ENCODE measurements at regions not wholly inside any gene's neighbourhood (a gene's known extent, or its start where the extent isn't known, plus 50 kb on each side); places are given as distances from the start of the nearest gene placed in this dataset.
A peak's percentile ranks its signal among the peaks of the same experiment; 100 is the strongest.

- H3K4me2 ChIP-seq (ENCODE audit: low read depth, low read length), result no peak overlapping the region
- in situ Hi-C loops (cut with HindIII; ENCODE audit: extremely low pct_ligation_motif_present, low pct_unique_long_range_greater_than_20kb) (no loop called here), intact Hi-C loops (cut with micrococcal nuclease; ENCODE audit: unreplicated experiment) (no loop called here)
- FAIRE-seq, result no peak
- no peaks in the 10 kb centered on the region for H3K4me1 ChIP-seq (ENCODE audit: insufficient read depth, low read length)
- no peak for TF ChIP-seq ZNF782 (CRISPR knock-in tag; IDR thresholded peaks at IDR 0.05; ENCODE audit: borderline replicate concordance)
- TF ChIP-seq ZFP41 (CRISPR knock-in tag; IDR thresholded peaks at IDR 0.05; ENCODE audit: borderline replicate concordance), result no peak
- TF ChIP-seq ZNF317 (CRISPR knock-in tag; IDR thresholded peaks at IDR 0.05), result no peak
- no peak for TF ChIP-seq ARNT (IDR thresholded peaks at IDR 0.05)
- no peak for TF ChIP-seq BORCS8-MEF2B (CRISPR knock-in tag; IDR thresholded peaks at IDR 0.05)
- no peaks in the 10 kb centered on the region for H3K36me3 ChIP-seq (replicated peaks in 1 of 2; ENCODE audit: control insufficient read depth in 1 of 2, insufficient read depth in 2 of 2, low read length in 2 of 2)
- no peak overlapping the region for H3K4me3 ChIP-seq (replicated peaks in 1 of 3; ENCODE audit: insufficient read depth in 1 of 3, low read depth in 2 of 3, low read length in 3 of 3)
- WGBS (ENCODE audit: low lambda C conversion rate), result 6% methylated on average over 4 of the region's 4 CpGs
- H2AFZ ChIP-seq (ENCODE audit: low read length), result no peak overlapping the region
- ChIA-PET POLR2A (no interaction called here), CTCF (ENCODE audit: low intra/inter-chr PET ratio, low total read pairs) (no interaction called here)
- H3K9me3 ChIP-seq (ENCODE audit: low read length), result no peaks in the 10 kb centered on the region
- no peaks in the 10 kb centered on the region for H4K20me1 ChIP-seq (ENCODE audit: insufficient read depth, low read length)
- peaks cover 5 to 13% of the 10 kb centered on the region in 2 experiments; a peak in 2 of 5 replicates for H3K27me3 ChIP-seq (ENCODE audit: control insufficient read depth in 1 of 2, insufficient read depth in 2 of 2, low read length in 2 of 2)
- no peak overlapping the region for H3K9ac ChIP-seq (ENCODE audit: insufficient read depth, low read depth, low read length)
- H3K79me2 ChIP-seq (ENCODE audit: insufficient read depth, low read length), result no peaks in the 10 kb centered on the region
- H3K27ac ChIP-seq (ENCODE audit: extremely low read length, insufficient read depth, low read length), result no peak overlapping the region
- ATAC-seq, result peak; percentile 38; the same call in 1 of the 3 replicates
- BruUV-seq (replicated peaks), result no TSS peak
- no peak for DNase-seq (ENCODE audit: low spot score)
Observed at GRCh38 chr16:66255647-66256046, 110.8 kb upstream of the CDH5 start.

- FAIRE-seq (no peak), DNase-seq (ENCODE audit: low spot score) (no peak), ATAC-seq (no peak)
- H3K36me3 ChIP-seq (replicated peaks in 1 of 2; ENCODE audit: control insufficient read depth in 1 of 2, insufficient read depth in 2 of 2, low read length in 2 of 2), result no peaks in the 10 kb centered on the region
- 0% methylated on average over 2 of the region's 2 CpGs for WGBS (ENCODE audit: low lambda C conversion rate)
- no peak overlapping the region for H3K27ac ChIP-seq (ENCODE audit: extremely low read length, insufficient read depth, low read length)
- in situ Hi-C loops (cut with HindIII; ENCODE audit: extremely low pct_ligation_motif_present, low pct_unique_long_range_greater_than_20kb), result no loop called here
- H3K9ac ChIP-seq (ENCODE audit: insufficient read depth, low read depth, low read length), result no peak overlapping the region
- H3K4me3 ChIP-seq (replicated peaks in 1 of 3; ENCODE audit: insufficient read depth in 1 of 3, low read depth in 2 of 3, low read length in 3 of 3), result no peak overlapping the region
- BruUV-seq (replicated peaks), result no TSS peak
- no peak overlapping the region for H2AFZ ChIP-seq (ENCODE audit: low read length)
- H3K79me2 ChIP-seq (ENCODE audit: insufficient read depth, low read length), result no peaks in the 10 kb centered on the region
- intact Hi-C loops (cut with micrococcal nuclease; ENCODE audit: unreplicated experiment), result no loop called here
- H3K9me3 ChIP-seq (ENCODE audit: low read length), result no peaks in the 10 kb centered on the region
- no peak overlapping the region for H3K4me2 ChIP-seq (ENCODE audit: low read depth, low read length)
- H3K27me3 ChIP-seq (ENCODE audit: control insufficient read depth in 1 of 2, insufficient read depth in 2 of 2, low read length in 2 of 2), result peaks cover 5 to 18% of the 10 kb centered on the region in 2 experiments; a peak in 2 of 5 replicates
- CTCF ChIA-PET (ENCODE audit: low intra/inter-chr PET ratio, low total read pairs), result no interaction called here
- no peaks in the 10 kb centered on the region for H3K4me1 ChIP-seq (ENCODE audit: insufficient read depth, low read length)
- no peaks in the 10 kb centered on the region for H4K20me1 ChIP-seq (ENCODE audit: insufficient read depth, low read length)
- POLR2A ChIA-PET, result no interaction called here
- no peak for TF ChIP-seq FOXK2 (IDR thresholded peaks at IDR 0.05)
- no peak for TF ChIP-seq NR2F6 (IDR thresholded peaks at IDR 0.05)
- no peak for TF ChIP-seq NR2F6 (CRISPR knock-in tag; IDR thresholded peaks at IDR 0.05)
- TF ChIP-seq FOSL1 (CRISPR knock-in tag; IDR thresholded peaks at IDR 0.05; ENCODE audit: borderline replicate concordance), result no peak
- no peak for TF ChIP-seq ZNF280D (CRISPR knock-in tag; IDR thresholded peaks at IDR 0.05)
- no peak for TF ChIP-seq ZNF709 (CRISPR knock-in tag; IDR thresholded peaks at IDR 0.05)
- no peak for TF ChIP-seq ZNF383 (CRISPR knock-in tag; IDR thresholded peaks at IDR 0.05; ENCODE audit: borderline replicate concordance)
- TF ChIP-seq SP2 (CRISPR knock-in tag; IDR thresholded peaks at IDR 0.05), result no peak
- TF ChIP-seq DMAP1 (CRISPR knock-in tag; IDR thresholded peaks at IDR 0.05), result no peak
- no peak for TF ChIP-seq RORA (CRISPR knock-in tag; IDR thresholded peaks at IDR 0.05)
- TF ChIP-seq ZNF558 (CRISPR knock-in tag; IDR thresholded peaks at IDR 0.05; ENCODE audit: borderline replicate concordance), result no peak
- TF ChIP-seq HES4 (CRISPR knock-in tag; IDR thresholded peaks at IDR 0.05; ENCODE audit: borderline replicate concordance), result no peak
- TF ChIP-seq POLR2G (IDR thresholded peaks at IDR 0.05; ENCODE audit: low read depth, low read length), result no peak
- no peak for TF ChIP-seq PITX1 (CRISPR knock-in tag; IDR thresholded peaks at IDR 0.05)
- no peak for TF ChIP-seq NFIC (IDR thresholded peaks at IDR 0.05; ENCODE audit: low read length)
- TF ChIP-seq ZNF879 (CRISPR knock-in tag; IDR thresholded peaks at IDR 0.05), result no peak
Observed at GRCh38 chr16:66254751-66255150, 111.7 kb upstream of the CDH5 start.
